WTC11 (cell line): ENCODE measurements at regions not wholly inside any gene's neighbourhood (a gene's known extent, or its start where the extent isn't known, plus 50 kb on each side); places are given as distances from the start of the nearest gene placed in this dataset.

Source experiments
- E2F4 ChIP-seq: sonication (generic); formaldehyde crosslinking; IDR thresholded peaks from 2 replicates; pipeline ENCODE4 v1.8.1; 2022; ENCODE audit warnings: low read depth, mild to moderate bottlenecking, moderate library complexity, missing genetic modification reagents, borderline replicate concordance
- NR1H2 ChIP-seq: sonication (generic); formaldehyde crosslinking; IDR thresholded peaks from 2 replicates; pipeline ENCODE4 v1.9.0; 2021; ENCODE audit warnings: mild to moderate bottlenecking, moderate library complexity, missing genetic modification reagents
- NR2C2 ChIP-seq: sonication (generic); formaldehyde crosslinking; IDR thresholded peaks from 2 replicates; pipeline ENCODE4 v1.8.0; 2022; ENCODE audit warnings: mild to moderate bottlenecking, missing genetic modification reagents
- PRRX2 ChIP-seq: fragments of 250-450 bp; sonication (Bioruptor Pico); IDR thresholded peaks from 2 replicates; pipeline ENCODE4 v1.8.0; 2021; ENCODE audit warnings: mild to moderate bottlenecking
- TF ChIP-seq, protein P1 (sequence below): fragments of 200-600 bp; IDR thresholded peaks from 2 replicates; pipeline ENCODE4 v1.8.0; 2022; ENCODE audit warnings: antibody characterized with exemption
- TF ChIP-seq, protein P2 (sequence below): sonication (generic); formaldehyde crosslinking; IDR thresholded peaks from 2 replicates; pipeline ENCODE4 v1.8.1; 2023; ENCODE audit warnings: mild to moderate bottlenecking, missing genetic modification reagents, moderate library complexity

- TF ChIP-seq, protein P1, sequence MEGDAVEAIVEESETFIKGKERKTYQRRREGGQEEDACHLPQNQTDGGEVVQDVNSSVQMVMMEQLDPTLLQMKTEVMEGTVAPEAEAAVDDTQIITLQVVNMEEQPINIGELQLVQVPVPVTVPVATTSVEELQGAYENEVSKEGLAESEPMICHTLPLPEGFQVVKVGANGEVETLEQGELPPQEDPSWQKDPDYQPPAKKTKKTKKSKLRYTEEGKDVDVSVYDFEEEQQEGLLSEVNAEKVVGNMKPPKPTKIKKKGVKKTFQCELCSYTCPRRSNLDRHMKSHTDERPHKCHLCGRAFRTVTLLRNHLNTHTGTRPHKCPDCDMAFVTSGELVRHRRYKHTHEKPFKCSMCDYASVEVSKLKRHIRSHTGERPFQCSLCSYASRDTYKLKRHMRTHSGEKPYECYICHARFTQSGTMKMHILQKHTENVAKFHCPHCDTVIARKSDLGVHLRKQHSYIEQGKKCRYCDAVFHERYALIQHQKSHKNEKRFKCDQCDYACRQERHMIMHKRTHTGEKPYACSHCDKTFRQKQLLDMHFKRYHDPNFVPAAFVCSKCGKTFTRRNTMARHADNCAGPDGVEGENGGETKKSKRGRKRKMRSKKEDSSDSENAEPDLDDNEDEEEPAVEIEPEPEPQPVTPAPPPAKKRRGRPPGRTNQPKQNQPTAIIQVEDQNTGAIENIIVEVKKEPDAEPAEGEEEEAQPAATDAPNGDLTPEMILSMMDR, result no peak
- TF ChIP-seq, protein P2, sequence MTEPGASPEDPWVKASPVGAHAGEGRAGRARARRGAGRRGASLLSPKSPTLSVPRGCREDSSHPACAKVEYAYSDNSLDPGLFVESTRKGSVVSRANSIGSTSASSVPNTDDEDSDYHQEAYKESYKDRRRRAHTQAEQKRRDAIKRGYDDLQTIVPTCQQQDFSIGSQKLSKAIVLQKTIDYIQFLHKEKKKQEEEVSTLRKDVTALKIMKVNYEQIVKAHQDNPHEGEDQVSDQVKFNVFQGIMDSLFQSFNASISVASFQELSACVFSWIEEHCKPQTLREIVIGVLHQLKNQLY, result no peak
- TF ChIP-seq NR1H2 (no peak), PRRX2 (CRISPR knock-in tag) (no peak), NR2C2 (CRISPR knock-in tag) (no peak), E2F4 (no peak)
These were observed 105.5 kb upstream of the PDE4D start for GRCh38 chr5:59999056-59999455.
